NCI-H2107 treated with DMSO at 0.1 percent for 48 hours (cell line): ENCODE measurements at regions not wholly inside any gene's neighbourhood (a gene's known extent, or its start where the extent isn't known, plus 50 kb on each side); places are given as distances from the start of the nearest gene placed in this dataset.
"Not testable (repeated sequence)": the region's sequence is repeated elsewhere in the genome, so short reads cannot be mapped to it uniquely, and the experiment has no call there.

Experiments
- DNase-seq: peaks from one replicate; lab custom pipeline; 2025; ENCODE audit not compliant: unreplicated experiment; lab: John Stamatoyannopoulos, UW

GRCh38 chr9:78896479-78896878 is 599.6 kb downstream of the PSAT1 start:
- DNase-seq: no peak

GRCh38 chr9:78898234-78898633 is 601.3 kb downstream of the PSAT1 start:
- no peak for DNase-seq

- DNase-seq: no peak
Measured at GRCh38 chr9:78899006-78899405, 602.1 kb downstream of the PSAT1 start.

- no peak for DNase-seq
Measured at GRCh38 chr9:78900500-78900899, 603.6 kb downstream of the PSAT1 start.

- no peak for DNase-seq
Measured at GRCh38 chr9:78902051-78902450, 605.1 kb downstream of the PSAT1 start.

GRCh38 chr9:78903581-78903980 is 606.7 kb downstream of the PSAT1 start:
- no peak for DNase-seq

GRCh38 chr9:78904686-78905085 is 607.8 kb downstream of the PSAT1 start:
- no peak for DNase-seq

GRCh38 chr9:78905387-78905786 is 608.5 kb downstream of the PSAT1 start:
- no peak for DNase-seq

GRCh38 chr9:78905986-78906755 is 609.2 kb downstream of the PSAT1 start:
- no peak for DNase-seq

- no peak for DNase-seq
Measured at GRCh38 chr9:78909566-78909965, 612.6 kb downstream of the PSAT1 start.

GRCh38 chr9:78916884-78917283 is 620.0 kb downstream of the PSAT1 start:
- DNase-seq: not testable (repeated sequence)

GRCh38 chr9:78918976-78919375 is 622.1 kb downstream of the PSAT1 start:
- no peak for DNase-seq

- no peak for DNase-seq
Measured at GRCh38 chr9:78919701-78920100, 622.8 kb downstream of the PSAT1 start.

GRCh38 chr9:78921341-78921740 is 624.4 kb downstream of the PSAT1 start:
- no peak for DNase-seq

- no peak for DNase-seq
Measured at GRCh38 chr9:78923966-78924659, 627.2 kb downstream of the PSAT1 start.

GRCh38 chr9:78927099-78927940 is 630.4 kb downstream of the PSAT1 start:
- no peak for DNase-seq

- no peak for DNase-seq
Measured at GRCh38 chr9:78928625-78929405, 631.9 kb downstream of the PSAT1 start.

GRCh38 chr9:78930281-78930680 is 633.4 kb downstream of the PSAT1 start:
- DNase-seq: no peak

GRCh38 chr9:78932849-78933627 is 636.1 kb downstream of the PSAT1 start:
- peak; percentile 12 for DNase-seq

- no peak for DNase-seq
Measured at GRCh38 chr9:78934880-78935279, 636.9 kb upstream of the TLE4 start.
